Rectal smooth muscle tissue (tissue), 1 donor: ENCODE measurements at regions not wholly inside any gene's neighbourhood (a gene's known extent, or its start where the extent isn't known, plus 50 kb on each side); places are given as distances from the start of the nearest gene placed in this dataset.
"Not testable (repeated sequence)": the region's sequence is repeated elsewhere in the genome, so short reads cannot be mapped to it uniquely, and the experiment has no call there.

Source experiments
- H3K27ac ChIP-seq: one replicate; pipeline ENCODE4 v1.7.0; 2013; ENCODE audit warnings: low read depth, low read length, inconsistent platforms
- H3K27me3 ChIP-seq: one replicate; pipeline ENCODE4 v1.7.0; 2013; ENCODE audit warnings: low read length; ENCODE audit not compliant: control insufficient read depth, insufficient read depth
- H3K36me3 ChIP-seq: one replicate; pipeline ENCODE4 v1.7.0; 2013; ENCODE audit warnings: low read length; ENCODE audit not compliant: control insufficient read depth, insufficient read depth
- H3K4me1 ChIP-seq: one replicate; pipeline ENCODE4 v1.7.0; 2013; ENCODE audit warnings: low read length; ENCODE audit not compliant: control insufficient read depth, insufficient read depth
- H3K4me3 ChIP-seq: one replicate; pipeline ENCODE4 v1.7.0; 2013; ENCODE audit warnings: low read length
- H3K9ac ChIP-seq: one replicate; pipeline ENCODE4 v1.7.0; 2013; ENCODE audit warnings: low read length

- H3K4me1 ChIP-seq = no peaks in the 10 kb centered on the region
Observed at GRCh38 chr13:87244256-87244890, 426.8 kb upstream of the SLITRK5 start.

DNA sequence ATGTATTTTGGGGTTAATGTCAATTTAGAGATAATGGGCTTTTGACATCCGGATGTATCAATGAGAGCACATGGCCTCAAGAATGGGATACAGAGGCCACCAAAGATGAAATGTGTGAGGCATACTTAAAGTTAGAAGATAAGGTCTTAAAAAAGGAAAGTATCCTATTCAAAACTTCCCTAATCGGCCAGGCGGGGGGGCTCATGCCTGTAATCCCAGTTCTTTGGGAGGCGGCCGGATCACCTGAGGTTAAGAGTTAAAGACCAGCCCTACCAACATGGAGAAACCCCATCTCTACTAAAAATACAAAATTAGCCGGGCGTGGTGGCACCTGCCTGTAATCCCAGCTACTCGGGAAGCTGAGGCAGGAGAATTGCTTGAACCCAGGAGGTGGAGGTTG is 421.3 kb upstream of the SLITRK5 start:
- not testable (repeated sequence) for H3K27me3 ChIP-seq, H3K36me3 ChIP-seq, H3K4me1 ChIP-seq, H3K9ac ChIP-seq, H3K4me3 ChIP-seq, H3K27ac ChIP-seq

More at GRCh38 chr13:87244256-87244890, 426.8 kb upstream of the SLITRK5 start:
- no peaks in the 10 kb centered on the region for H3K36me3 ChIP-seq
- H3K9ac ChIP-seq = no peak overlapping the region
- H3K27ac ChIP-seq = no peak overlapping the region
- no peaks in the 10 kb centered on the region for H3K27me3 ChIP-seq
- no peak overlapping the region for H3K4me3 ChIP-seq

DNA sequence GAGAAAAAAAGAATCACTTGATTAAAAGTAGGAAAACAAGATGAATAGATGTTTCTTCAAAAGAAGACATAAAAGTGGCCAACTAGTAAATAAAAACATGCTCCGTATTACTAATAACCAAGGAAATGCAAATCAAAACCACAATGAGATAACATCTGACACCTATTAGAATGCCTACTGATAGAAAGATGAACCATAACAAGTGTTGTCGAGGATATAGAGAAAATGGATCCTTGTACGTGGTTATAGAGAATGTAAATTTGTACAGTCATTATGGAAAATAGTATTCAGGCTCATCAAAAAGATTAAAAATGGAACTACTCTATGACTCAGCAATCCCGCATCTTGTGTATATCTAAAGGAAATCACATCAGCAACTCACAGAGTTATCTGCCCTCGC is 415.8 kb upstream of the SLITRK5 start:
- H3K9ac ChIP-seq = no peak overlapping the region
- no peaks in the 10 kb centered on the region for H3K27me3 ChIP-seq
- no peaks in the 10 kb centered on the region for H3K36me3 ChIP-seq
- no peak overlapping the region for H3K27ac ChIP-seq
- H3K4me1 ChIP-seq = no peaks in the 10 kb centered on the region
- no peak overlapping the region for H3K4me3 ChIP-seq

DNA sequence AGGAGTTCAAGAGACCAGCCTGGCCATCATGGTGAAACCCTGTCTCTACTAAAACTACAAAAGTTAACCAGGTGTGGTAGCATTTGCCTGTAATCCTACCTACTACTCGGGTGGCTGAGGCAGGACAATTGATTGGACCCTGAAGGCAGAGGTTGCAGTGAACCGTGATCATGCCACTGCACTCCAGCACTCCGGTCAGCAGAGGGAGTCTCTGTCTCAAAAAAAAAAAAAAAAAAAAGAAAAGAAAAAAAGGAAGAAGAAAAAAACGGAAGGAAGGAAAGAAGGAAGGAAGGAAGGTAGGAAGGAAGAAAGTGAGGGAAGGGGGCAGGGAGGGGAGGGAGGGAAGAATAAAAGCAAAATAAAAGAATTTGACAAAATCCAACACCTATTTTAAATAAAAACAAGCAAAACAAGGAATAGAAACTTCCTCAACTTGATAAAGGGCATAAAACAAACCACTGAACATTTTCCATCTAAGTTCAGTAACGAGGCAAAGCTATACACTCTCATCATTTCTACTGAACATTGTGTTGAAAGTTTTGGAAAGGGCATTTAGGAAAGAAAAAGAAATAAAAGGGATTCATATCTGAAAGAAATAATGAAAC is 411.6 kb upstream of the SLITRK5 start:
- no peak overlapping the region for H3K4me3 ChIP-seq
- no peak overlapping the region for H3K27ac ChIP-seq
- no peak overlapping the region for H3K9ac ChIP-seq
- H3K36me3 ChIP-seq = no peaks in the 10 kb centered on the region
- H3K27me3 ChIP-seq = no peaks in the 10 kb centered on the region
- no peaks in the 10 kb centered on the region for H3K4me1 ChIP-seq

GRCh38 chr13:87274209-87274819 is 396.9 kb upstream of the SLITRK5 start:
- no peaks in the 10 kb centered on the region for H3K4me1 ChIP-seq
- no peaks in the 10 kb centered on the region for H3K27me3 ChIP-seq
- H3K36me3 ChIP-seq = no peaks in the 10 kb centered on the region
- no peak overlapping the region for H3K9ac ChIP-seq
- H3K4me3 ChIP-seq = no peak overlapping the region
- H3K27ac ChIP-seq = no peak overlapping the region

DNA sequence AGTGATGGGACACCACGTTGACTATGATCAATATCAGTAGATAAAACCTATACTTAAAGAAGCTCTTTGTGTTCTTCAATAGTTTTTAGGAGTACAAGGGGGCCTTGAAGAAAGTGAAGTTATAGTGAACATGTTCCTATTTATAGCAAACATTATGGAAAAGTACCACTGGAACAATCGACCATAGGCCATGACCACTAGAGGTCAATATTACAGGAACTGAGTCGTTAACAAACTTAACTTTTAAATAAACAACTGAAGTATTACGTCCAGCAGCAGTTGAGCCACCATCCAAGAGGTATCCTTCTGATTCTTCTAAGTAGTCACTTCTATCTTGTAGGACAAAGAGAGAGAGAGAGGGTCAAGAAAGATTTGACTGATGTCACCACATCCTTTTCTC is 391.0 kb upstream of the SLITRK5 start:
- H3K27ac ChIP-seq = no peak overlapping the region
- H3K4me3 ChIP-seq = no peak overlapping the region
- H3K36me3 ChIP-seq = no peaks in the 10 kb centered on the region
- H3K27me3 ChIP-seq = no peaks in the 10 kb centered on the region
- no peaks in the 10 kb centered on the region for H3K4me1 ChIP-seq
- no peak overlapping the region for H3K9ac ChIP-seq

DNA sequence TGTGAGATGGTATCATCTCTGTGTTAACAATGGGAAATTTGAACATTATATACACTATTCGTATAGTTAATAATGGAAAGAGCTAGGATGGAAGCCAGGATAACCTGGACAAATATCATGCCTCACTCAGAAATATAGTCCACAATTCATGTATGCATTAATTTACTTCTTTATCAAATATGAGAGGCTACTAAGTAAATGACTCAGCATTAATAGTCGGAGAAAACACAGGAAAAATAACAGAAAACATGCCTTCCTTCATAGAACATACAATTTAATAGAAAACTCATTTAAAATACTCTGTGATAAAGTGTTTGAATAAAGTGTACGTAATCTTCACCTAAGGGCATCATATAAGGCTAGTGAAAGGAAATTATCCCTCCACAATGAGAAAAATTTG is 383.4 kb upstream of the SLITRK5 start:
- no peaks in the 10 kb centered on the region for H3K36me3 ChIP-seq
- no peaks in the 10 kb centered on the region for H3K4me1 ChIP-seq
- no peak overlapping the region for H3K9ac ChIP-seq
- H3K27me3 ChIP-seq = no peaks in the 10 kb centered on the region
- no peak overlapping the region for H3K27ac ChIP-seq
- H3K4me3 ChIP-seq = no peak overlapping the region

DNA sequence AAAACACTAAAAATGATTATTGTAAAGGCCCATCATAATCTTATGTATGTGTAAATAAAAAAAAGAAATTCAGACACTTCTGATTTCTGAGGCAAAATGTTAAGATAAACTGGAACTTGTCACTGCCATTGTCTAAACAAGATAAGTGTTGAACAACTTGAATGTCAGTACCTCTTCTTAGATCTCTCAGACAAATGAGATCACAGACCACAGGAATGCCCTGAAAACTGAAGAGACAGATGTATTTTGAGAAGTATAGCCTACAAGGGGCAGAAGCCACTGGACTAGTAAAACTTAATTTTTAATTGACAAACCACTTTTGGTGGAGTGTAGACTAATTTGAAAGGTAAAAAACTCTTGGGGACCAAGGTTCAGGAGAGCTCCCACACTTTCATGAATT is 375.5 kb upstream of the SLITRK5 start:
- no peaks in the 10 kb centered on the region for H3K36me3 ChIP-seq
- no peaks in the 10 kb centered on the region for H3K27me3 ChIP-seq
- H3K4me3 ChIP-seq = no peak overlapping the region
- no peak overlapping the region for H3K9ac ChIP-seq
- H3K4me1 ChIP-seq = no peaks in the 10 kb centered on the region
- no peak overlapping the region for H3K27ac ChIP-seq

GRCh38 chr13:87302034-87302433 is 369.1 kb upstream of the SLITRK5 start:
- Histone ChIP-seq H3K36me3 (no peaks in the 10 kb centered on the region), H3K9ac (no peak overlapping the region), H3K27me3 (no peaks in the 10 kb centered on the region), H3K4me1 (no peaks in the 10 kb centered on the region), H3K27ac (no peak overlapping the region), H3K4me3 (no peak overlapping the region)

DNA sequence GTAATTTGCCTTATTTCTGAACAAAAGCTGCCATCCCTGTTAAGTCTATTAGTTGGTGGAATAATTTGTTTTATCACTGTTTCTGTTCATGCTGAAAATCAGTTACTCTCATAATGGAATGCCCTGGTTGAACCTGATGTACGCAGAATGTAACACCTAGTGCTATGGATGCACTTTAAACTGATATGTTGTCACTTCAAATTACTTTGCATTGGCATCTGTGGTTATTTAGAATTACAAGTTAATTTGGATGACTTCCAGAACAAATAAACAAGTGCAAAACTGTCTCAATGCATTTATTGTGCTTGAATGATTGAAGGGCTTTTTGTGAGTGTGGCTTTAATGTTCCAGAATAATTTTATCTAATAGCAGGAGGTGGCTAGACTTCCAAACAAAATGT is 368.2 kb upstream of the SLITRK5 start:
- H3K36me3 ChIP-seq = no peaks in the 10 kb centered on the region
- H3K27ac ChIP-seq = no peak overlapping the region
- H3K27me3 ChIP-seq = no peaks in the 10 kb centered on the region
- H3K9ac ChIP-seq = no peak overlapping the region
- H3K4me3 ChIP-seq = no peak overlapping the region
- no peaks in the 10 kb centered on the region for H3K4me1 ChIP-seq

GRCh38 chr13:87311165-87311564 is 360.0 kb upstream of the SLITRK5 start:
- Histone ChIP-seq H3K9ac (no peak overlapping the region), H3K27ac (no peak overlapping the region), H3K4me1 (no peaks in the 10 kb centered on the region), H3K27me3 (no peaks in the 10 kb centered on the region), H3K4me3 (no peak overlapping the region), H3K36me3 (no peaks in the 10 kb centered on the region)

DNA sequence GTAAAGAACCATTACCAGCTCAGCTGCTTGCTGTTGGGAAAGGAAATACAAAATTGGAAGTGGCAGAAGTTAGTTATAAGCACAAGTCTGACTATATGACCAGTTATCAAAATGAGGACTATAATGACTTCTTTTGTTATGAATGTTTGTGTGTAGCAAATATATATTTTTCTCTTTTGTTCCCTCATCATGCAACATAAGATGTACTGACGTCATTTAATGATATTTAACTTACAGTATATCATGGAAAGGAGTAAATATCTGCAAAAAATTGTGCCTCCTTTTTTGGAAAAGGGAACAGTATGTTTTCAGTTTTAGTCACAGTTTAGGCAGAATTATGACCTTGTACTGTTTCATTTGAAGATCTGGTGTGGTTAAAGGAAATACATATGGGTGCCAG is 356.3 kb upstream of the SLITRK5 start:
- H3K9ac ChIP-seq = no peak overlapping the region
- no peaks in the 10 kb centered on the region for H3K27me3 ChIP-seq
- no peak overlapping the region for H3K4me3 ChIP-seq
- H3K4me1 ChIP-seq = no peaks in the 10 kb centered on the region
- H3K27ac ChIP-seq = no peak overlapping the region
- no peaks in the 10 kb centered on the region for H3K36me3 ChIP-seq

DNA sequence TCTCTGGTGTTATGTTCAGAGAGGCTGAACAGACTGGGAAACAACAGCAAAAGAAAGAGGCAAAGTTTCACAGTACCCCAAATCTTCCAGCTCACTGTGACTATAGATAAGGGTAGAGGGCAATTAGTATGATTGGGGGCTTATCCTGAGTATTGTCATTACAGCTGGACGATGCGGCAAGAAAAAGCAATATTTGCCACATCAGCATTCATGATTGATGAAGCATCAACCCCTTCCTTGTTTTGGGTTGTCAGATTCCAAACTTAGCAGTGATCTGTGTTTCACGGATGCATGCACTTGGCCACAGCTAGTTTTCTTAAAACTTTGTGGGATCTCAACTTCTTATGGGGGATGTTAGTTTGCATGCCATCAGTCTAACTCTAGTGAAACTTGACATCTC is 348.8 kb upstream of the SLITRK5 start:
- H3K4me1 ChIP-seq = no peaks in the 10 kb centered on the region
- H3K9ac ChIP-seq = no peak overlapping the region
- no peak overlapping the region for H3K4me3 ChIP-seq
- H3K27me3 ChIP-seq = no peaks in the 10 kb centered on the region
- H3K36me3 ChIP-seq = no peaks in the 10 kb centered on the region
- no peak overlapping the region for H3K27ac ChIP-seq
